ENCODE measurements at regions not wholly inside any gene's neighbourhood (a gene's known extent, or its start where the extent isn't known, plus 50 kb on each side); places are given as distances from the start of the nearest gene placed in this dataset.

DNA sequence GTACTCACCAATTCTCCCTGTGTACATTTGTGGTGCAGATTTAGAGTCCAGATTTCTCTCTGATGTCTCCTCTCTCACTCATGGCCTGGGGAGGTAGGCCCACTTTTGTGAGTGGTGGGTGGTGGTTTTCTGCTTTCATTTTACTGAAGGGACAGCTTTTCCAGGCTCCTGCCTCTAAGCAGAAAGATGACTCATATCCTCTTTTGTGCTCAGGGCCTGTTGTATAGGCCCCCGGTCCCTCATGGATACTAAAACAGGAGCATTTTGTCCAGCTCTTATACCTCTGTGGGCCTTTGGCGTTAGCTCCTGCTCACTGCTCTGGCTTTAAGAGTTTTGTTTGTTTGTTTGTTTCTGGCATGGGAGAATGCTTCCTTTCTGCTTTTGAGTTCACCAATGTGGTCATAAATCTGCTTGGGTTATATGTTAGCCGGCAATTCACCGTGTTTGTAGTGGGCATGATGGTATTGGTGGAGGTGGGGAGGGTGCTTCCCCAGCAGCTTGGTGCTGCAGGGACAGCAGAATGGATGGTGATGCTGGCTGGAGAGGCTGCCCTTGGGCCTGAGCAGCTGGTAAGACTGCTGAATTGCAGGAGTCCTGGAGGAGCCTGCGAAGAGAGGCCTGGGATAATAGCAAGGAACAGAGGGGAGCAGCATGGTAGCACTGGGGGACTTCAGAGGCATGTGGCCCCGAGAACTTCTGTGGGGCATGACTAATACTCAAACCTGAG lies 468.7 kb downstream of the RPS24 start:
- no peak for DNase-seq

DNA sequence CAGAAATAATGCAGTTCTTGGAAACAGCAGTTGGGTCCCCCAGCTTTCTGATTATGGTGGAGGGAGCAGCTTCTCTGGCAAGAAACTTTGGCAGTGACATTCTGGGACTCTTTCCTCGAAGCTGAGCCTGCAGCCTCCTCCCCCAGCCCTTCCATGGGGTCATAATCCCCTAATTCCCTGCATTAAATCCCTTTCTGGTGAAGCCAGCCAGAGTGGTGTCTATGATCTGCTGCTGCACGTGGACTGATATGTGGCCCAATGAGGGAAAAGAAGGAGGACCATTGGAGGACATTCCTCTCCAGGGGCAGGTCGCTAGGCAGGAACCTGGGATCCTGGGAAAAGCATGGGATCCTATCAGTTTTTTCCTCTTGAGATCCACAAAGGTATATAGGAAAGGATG lies 470.5 kb downstream of the RPS24 start:
- DNase-seq, result no peak

DNA sequence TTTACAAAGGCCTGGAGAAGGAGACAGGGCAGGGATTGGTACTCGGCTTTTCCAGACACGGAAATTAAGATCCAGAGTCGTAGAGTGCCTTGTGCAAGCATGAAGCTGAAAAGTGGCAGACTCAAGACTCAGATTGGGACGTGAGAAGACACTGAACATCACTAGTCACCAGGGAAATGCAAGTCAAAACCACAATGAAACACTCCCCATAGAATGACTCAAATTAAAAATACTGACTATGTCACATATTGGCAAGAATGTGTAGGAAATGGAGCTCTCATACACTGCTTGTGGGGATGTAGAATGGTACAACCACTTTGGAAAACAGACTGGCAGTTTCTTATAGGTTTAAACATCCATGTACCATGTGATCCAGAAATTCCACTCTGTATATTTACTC lies 472.0 kb downstream of the RPS24 start:
- no peak for DNase-seq

- no peak for DNase-seq
Measured at GRCh38 chr10:78506614-78507013, 473.0 kb downstream of the RPS24 start.

DNA sequence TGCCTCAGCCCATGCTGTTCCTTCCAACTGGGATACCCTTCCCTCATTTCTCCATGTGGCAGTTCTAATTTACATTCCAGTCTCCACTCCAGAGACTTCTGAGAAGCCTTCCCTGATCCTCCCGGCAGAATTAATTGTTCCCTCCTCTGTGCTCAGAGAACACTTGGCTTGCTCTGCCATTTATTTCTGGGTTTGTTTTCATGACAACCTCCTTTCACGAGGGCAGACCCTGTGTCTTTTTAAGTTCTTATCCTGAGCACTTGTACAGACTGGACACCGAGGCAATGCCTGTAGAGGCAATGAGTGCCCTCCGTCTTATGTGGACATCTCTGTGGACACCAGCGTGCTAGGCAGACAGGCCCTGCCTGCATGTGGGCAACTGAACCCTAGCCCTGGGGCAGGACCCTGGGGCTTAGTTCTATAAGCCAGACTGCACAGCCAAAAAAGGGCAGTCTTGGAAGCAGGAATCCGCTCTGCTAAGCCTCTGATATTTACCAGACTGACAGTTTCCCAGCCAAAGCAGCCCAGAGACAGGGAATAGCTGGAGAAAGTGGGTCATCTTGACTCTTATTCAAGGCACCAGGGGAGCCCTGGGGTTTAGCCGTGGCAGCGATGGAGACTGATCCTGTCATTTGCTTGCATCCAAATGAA lies 474.0 kb downstream of the RPS24 start:
- DNase-seq, result no peak

DNA sequence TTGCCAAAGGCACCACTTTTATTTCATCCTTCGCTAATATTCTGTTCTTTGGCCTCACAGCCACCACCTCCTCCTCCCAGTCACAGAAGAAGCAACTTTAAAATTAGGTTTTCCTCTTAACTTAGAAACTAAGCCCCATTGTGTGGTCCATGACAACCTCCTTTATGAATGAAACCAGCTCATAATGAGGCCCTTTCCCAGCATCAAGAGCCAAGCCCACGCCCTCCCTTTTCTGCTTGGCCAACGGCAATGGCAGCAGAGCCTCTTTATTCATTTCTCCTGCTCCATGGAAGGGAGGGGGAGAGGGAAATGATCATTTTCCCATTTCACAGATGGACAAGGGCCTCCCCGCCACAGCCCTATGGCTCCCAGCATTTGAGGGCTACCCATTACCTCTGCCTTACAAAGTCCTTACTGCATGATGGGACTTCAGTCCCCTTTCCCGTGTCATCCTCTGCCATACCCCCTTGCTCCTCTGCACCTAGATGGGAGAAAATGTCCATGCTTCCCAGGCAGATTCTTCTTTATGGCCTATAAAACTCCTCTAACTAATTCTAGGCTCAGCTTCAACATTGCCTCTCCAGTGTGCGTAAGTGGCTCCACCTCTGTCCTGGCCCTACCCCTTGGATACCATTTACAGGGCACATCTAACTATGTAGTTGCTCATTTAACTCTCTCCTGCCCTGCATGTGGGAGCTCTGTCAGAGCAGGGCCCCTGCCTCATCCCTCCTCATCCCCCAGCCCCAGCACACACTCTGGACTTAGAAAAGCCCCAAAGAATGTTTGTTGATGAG lies 475.5 kb downstream of the RPS24 start:
- DNase-seq, result no peak

DNA sequence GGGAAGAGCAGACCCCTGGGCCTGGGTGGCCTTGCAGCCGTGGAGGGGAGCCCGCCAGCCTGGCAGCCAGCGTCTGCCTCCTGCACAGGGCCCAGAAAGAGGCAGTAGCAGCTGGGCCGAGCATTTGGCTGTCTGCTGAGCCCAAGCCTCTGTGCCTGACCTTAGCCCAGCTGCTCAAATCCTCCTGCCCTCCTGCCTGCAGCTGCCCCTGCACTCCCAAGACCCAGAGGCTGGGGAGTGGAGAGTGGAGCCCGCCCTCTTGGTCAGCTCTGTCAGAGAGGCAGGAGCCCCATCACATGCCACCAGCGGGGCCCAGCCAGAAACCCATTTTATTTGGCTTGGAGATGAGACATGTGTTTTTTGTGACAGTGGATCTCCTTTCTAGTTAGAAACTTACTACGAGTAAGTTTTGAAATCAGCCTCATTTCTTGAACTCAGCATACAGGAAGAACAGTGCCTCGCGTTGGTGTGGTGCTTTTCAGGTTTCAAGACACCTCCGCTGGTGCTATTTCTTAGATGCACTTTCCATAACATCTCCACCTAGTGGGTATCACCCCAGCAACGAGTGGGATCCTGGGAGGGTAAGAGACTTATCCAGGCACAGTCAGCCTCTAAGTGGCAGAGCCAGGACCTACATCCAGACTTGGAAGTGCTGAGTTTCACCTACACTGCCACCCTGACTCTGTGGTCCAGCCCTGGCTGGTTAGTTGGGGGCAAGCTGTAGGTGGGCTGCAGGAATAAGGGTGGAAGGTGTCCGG lies 477.1 kb downstream of the RPS24 start:
- no peak for DNase-seq

- no peak for DNase-seq
Measured at GRCh38 chr10:78511324-78512204, 477.9 kb downstream of the RPS24 start.

DNA sequence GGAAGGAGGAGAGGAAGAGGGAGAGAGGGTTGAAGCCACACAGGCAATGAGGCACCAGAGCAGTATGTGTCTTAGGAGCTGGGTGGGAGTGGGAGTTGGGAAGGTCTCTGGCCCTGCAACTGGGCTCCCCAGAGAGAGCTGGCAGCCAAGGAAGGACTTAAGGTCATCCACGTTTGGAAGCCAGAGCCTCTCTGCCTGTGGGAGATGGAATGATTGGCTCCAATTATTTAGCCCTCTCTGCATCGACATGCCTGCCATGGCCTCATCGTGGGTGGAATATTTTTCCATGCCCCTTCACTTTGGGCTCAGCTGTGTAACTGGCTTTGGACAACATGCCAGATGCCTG lies 478.5 kb downstream of the RPS24 start:
- no peak for DNase-seq

GRCh38 chr10:78513330-78513729 lies 479.7 kb downstream of the RPS24 start:
- no peak for DNase-seq

- no peak for DNase-seq
Measured at GRCh38 chr10:78513986-78514385, 480.3 kb downstream of the RPS24 start.

DNA sequence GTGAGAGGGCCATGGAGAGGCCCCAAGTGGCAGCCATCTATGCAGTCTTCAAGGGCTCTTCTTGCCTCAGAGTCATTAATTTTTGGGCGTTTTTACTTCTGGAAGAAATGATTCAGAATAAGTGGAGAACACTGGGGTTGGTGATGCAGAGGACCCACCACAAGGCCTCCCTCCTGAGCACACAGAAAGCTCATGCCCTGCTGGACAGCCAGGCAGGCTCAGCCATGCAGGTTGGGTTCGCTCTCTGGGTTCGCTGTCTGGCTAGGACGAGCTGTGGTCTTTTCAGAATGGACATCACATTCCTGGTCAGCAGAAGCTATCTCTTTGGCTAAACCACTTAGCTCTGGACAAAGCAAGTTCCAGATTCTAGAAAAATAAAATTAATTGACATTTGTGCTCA lies 480.8 kb downstream of the RPS24 start:
- no peak for DNase-seq

DNA sequence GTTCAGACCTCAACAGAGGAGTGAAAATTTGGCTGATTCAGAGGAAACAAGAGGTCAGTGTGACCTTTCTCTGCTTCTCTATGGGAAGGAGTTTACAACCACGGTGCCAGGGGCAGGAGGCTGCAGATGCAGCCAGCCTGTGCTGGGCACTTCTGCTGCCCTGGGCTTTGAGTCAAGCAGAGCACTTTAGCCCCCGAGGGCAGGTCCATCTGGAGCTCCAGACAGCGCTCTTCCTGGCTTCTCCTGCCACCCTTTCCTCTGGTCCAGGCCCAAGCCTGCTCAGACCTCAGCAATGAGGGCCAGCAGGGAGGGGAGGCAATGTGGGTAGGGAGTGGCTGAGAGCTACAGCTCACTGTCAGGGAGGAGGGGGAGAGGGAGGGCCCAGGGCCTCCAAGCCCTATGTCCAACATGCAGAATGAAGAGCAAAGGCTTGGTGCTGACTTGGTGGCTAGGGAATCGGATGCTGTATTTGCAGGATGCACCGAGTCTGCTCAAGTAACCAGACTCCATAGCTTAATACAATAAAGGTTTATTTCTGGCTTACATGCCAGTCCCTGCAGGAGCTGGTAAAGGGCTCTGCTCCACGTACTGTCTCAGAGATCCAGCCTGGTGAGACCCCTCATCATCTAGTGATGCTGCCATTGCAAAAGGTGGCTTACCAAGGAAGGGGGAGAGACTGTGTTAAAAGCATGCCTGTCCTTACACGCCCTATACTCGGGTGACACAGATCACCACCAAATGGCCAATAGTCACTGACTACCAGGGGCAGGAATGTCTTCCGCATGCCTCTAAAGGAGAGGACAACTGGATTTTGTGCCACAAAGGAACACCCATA lies 481.6 kb downstream of the RPS24 start:
- no peak for DNase-seq

DNA sequence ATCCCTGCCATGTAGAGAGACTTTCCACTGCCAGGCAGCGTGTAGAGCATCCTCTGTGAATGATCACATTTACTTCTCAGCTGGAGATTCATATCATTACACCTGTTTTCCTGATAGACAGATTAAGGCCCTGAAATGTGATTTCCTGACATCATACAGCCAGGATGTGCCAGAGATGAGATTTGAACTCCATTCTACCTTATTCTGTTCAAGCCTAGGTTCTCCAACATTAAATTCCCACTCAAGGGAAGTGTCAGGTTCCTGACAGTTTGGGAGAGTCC lies 482.1 kb downstream of the RPS24 start:
- DNase-seq, result no peak

DNA sequence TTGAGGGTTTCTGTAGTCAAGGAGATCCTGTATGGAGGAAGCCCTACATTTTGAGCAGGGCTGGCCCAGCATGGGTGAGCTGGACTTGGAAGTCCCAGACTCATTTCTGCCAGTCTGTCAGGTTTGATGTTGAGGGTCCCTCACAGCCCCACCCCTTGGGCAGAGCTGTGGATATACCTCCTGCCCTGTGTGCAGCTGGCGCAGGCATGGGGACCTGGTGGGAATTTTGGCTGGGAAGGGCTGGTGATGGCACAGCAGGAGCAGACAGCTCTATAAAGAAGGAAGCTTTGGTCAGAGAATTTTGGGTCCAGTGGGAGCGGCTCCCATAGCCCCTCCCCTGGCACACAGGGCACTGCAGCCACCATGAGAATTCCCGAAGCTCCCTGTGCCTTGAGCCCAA lies 482.6 kb downstream of the RPS24 start:
- DNase-seq, result no peak

- no peak for DNase-seq
Measured at GRCh38 chr10:78516756-78517155, 483.1 kb downstream of the RPS24 start.

GRCh38 chr10:78518224-78518623 lies 484.6 kb downstream of the RPS24 start:
- no peak for DNase-seq

GRCh38 chr10:78520737-78521430 lies 487.2 kb downstream of the RPS24 start:
- DNase-seq, result no peak

- no peak for DNase-seq
Measured at GRCh38 chr10:78523453-78523852, 489.8 kb downstream of the RPS24 start.

DNA sequence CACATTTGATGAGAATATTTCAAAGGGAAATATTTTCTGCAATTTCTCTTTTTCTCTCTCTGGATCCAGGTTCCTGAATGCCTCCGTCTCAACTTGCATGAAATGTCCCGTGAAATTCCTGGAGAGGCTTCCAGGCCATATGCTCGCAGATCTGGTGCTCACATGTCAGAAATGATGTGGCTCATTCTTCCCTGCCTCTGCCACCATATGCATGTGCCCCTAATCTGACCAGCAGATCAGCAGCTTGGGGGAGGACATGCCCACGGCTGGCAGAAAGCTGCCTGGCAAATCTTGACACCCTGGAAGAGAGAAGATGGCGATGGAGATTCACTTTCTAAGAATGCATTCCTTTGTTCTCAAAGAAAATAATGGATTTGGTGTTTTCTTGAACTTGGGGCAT lies 490.7 kb downstream of the RPS24 start:
- no peak for DNase-seq

GRCh38 chr10:78524941-78525340 lies 491.3 kb downstream of the RPS24 start:
- DNase-seq, result no peak

Measured in effector CD4-positive, alpha-beta T cell (primary cell).